HG03457 (cell line): ENCODE measurements at regions not wholly inside any gene's neighbourhood (a gene's known extent, or its start where the extent isn't known, plus 50 kb on each side); places are given as distances from the start of the nearest gene placed in this dataset.
"Not testable (repeated sequence)": the region's sequence is repeated elsewhere in the genome, so short reads cannot be mapped to it uniquely, and the experiment has no call there.

Experiments
- ATAC-seq: cut with Tn5 transposase; IDR thresholded peaks from one replicate; pipeline ENCODE4 v1.9.1; 2021; ENCODE audit warnings: moderate number of reproducible peaks; ENCODE audit not compliant: unreplicated experiment

DNA sequence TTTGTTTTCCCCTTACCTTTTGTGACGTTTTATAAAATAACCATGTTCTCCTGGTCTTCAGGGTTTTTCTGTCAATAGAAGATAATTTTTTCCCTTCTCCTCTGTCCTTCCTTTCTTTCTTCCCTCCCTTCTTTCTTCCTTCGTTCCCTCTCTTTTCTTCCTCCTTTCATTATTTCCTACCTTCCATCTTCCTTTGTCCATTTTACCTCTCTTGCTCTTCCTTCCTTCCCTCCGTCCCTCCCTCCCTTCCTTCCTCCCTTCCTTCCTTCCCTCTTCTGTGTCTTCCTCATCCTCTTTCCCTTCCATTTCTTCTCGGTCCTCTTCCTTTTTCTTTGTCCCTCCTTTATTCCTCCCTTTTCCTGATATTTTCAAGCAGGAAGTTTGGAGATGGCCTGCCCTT lies 128.2 kb downstream of the TEX36 start:
- no peak for ATAC-seq

DNA sequence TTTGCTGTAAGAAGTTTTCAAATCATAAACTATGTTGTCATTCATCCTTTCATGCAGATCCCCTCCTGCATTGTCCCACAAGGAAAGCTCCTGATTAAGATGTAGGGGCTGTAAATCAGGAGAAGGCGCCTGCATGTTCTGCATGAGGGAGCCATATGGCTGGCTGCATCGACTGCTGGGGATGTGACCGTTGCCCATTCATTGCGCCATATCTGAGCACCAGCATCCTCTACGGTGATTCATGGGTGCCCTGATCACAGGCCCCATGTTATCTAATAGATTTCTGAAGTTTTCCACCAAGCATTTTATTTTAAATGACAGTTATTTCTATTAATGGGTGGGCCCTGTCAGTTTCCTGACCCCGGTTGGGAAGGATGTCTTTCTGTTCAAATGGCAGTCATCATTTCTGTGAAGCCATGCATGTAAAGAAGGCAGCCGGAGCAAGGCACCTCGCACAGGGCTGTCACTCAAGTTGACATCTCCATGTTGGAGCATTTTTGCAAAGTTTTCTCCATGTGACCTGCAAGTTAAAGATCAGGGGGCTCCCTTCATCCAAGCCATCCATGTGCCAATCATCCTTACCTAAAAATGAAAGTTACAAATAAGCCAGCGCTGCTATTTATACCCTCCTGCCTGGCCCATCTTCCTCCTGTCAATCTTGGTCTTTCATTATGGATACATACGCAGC lies 128.8 kb downstream of the TEX36 start:
- no peak for ATAC-seq

DNA sequence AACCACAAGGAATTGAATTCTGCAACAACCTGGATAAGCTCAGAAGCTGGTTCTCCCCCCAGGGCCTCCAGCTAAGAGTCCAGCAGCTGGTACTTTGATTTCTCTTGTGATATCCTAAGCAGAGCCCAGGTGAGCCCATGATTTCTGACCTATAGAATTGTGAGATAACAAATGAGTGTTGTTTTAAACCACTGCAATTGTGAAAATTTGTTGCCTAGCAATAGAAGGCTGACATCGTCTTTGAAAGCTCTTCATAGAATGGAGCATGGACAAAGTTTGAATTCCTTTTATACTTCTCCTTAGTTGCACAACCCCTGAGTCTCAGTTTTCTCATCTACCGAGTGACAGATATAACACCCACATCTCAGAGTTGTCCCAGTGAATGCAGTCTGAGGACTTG lies 129.9 kb downstream of the TEX36 start:
- ATAC-seq = no peak

DNA sequence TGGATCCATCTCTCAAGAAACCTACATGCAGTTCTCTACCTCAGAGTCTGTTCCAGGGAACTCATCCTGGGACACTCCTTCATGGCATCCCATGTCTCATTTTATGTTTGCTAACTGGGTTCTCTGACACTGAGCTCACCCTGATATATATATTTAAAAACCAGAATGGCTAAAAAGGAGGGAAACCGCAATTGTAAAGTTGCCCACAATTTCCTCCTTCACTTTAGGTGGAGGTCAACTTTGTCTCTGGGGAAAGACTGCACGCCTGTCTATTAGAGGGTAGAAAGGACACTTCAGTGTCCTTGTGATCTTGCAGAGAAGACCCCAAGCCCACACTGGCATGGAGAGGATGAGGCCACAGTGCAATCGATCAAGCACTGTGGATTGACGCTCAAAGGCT lies 131.7 kb downstream of the TEX36 start:
- ATAC-seq = no peak

DNA sequence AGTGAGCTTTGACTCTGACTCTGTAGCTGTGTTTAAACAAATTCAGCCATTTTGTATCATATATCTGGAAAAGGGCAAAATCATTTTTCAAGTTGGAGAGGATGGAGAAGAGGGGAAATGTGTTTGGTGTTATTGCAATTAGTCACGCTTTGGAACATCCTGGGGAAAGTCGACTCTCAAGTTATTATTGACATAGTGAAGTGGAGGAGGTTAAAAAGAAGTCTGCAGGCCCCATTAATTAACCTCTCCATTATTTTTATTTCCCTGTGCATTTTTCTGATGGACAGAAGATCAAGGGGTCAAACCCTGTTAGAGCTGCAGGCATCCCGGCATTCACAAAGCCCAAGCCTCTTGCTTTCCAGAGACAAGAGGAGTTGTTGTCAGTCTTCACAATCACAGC lies 132.6 kb downstream of the TEX36 start:
- ATAC-seq = no peak

DNA sequence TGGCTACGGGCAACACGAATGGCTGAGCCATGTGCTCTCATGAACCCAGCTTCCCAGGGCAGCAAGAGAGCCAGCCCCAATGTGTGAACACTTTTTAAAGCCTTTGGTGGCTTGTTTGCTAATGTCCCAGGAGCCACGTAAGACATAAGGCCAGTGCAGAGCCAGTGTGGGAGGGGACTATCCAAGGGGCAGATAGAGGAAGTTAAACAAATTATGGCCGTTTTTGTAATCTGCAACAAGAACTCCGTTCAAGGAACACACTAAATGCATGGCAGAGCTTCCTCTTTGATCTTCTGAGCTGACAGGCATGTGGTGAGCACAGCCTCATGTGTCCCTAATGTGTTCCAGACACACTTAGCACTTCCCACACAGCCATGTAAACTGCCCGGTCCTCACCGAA lies 133.3 kb downstream of the TEX36 start:
- ATAC-seq = no peak

DNA sequence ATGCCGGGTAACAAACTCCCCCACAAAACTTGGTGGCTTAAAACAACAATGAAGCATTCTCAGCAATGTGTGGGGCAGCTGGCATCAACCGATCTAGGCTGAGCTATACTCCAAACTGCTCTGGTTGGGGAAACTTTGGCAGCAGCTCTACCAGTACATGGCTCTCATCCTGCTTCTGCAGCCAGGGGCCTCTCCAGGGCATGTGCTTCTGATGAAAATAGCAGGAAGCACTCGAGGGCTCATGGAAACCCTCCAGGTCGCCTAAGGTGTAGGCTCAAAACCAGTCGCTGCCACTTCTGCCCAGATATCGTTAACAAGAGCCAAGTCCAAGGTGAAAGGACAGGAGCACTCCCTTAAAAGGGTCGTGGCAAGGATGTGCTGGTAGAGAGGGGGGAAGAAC lies 134.1 kb downstream of the TEX36 start:
- no peak for ATAC-seq

DNA sequence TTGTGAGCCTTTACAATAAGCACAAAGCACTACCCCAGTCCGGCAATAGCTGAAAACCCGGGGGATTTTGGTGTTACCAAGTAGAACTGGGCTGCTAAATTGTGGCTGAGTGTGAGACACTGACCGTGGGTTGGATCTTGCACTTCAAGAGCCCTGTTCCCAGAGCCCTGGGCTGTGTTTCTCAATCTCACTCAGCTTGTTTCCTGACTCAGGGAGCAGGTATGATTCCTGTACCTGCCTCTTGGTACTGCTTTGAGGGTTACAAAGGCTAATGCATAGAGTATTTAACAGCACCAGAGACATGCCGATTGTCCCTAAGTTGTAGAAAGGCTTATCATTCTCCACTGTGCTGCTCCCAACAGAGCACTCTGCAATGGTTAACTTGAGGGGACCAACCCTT lies 134.6 kb downstream of the TEX36 start:
- no peak for ATAC-seq

DNA sequence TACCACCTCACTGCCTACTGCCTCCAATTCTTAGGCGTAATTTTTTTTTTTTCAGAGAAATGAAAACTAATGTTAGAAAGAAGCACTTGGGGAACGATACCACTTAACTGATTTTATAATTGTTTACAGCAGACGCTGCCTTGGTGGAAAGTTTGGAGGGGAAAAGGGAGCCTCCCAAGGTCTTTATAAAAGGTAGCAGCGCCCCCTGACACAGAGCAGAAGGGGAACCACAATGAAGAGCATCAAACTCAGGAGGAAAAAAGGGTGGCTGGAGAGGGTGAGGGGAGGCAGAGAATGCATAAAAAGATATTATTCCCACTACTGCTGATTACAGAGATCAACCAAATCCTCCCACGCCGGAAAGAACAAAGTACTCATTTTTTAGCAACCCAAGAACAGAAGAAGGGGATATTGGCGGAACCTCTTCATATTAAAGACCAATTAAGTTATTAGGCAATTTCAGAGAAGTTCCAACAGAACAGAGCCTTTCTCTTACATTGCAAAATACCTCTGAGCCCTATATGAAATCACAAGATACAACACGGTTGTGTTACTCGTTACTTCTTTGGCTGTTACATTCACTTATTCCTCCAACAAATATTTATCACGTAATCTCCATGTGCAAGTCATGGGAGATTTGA lies 135.8 kb downstream of the TEX36 start:
- no peak for ATAC-seq

DNA sequence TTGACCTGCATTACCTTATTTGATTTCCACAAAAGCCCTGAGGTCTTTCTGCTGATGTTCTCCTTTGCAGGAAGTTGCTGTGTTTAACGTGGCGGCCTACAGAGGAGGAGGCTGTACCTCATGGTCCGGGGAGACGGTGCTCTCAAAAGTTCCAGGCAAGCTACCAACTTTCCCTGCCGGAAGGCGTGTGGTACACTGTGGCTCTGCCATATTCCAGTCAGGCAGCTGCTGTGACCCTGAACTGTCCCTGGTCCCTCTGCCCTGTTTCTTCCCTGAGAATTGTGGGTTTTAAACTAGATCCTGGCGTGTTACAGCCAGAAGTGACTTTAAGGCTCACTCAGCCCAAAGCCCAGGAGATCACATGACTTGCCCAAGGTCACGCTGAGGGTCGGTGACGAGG lies 139.2 kb downstream of the TEX36 start:
- ATAC-seq = no peak

DNA sequence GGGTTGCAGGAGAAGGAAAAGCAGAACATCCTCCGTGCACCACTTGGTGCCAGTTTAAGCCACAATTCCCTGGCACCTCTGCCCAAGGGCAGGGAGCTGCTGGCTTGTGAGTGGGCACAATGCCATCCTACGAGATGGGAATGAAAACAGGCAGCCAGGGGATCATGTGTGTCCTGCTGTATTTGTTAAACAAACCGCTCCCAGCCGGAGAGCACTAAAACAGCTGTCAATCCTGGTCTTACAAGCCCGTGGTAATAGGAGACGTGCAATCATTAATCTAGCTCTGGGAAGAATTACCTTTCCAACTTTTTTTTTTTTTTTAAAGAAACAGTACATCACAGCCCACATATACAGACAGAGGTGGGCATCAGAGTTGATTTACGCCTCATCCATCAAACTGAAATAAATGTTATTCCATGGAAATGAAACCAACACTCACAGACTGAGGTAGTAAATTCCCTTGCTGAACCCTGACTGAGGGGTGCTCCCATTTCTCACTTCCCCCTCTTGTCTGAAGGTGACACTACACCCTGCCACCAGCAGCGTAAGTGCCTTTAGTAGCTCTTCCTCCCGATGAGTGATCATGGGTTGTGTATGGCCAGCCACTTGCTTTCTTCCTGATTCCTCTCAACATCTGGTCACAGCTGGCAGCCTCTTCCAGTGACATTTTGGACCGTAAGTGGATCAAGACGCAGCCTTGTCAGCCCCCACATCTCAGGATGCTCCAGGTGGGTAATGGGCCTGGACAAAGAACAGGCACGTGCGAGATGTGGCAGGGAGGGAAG lies 143.8 kb downstream of the TEX36 start:
- ATAC-seq = no peak

DNA sequence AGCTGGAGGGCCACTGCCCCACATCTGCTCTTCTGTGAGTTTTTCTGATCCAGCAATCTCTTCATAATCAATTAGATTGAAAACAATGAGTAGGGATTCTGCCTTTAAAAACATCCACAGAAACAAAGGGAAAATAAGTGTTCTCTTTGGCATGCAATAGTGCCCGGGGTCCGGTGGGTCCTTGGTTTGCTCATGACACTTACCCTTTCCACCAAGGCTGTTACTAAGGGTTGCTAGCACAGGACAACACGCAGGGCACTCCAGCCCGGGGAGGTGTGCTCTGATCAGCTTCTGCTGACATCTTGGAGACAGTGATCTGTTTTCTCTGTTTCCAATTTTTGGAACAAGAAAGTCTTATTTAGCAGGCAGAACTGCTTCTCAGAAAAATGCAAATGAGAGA lies 146.7 kb downstream of the TEX36 start:
- ATAC-seq = no peak

DNA sequence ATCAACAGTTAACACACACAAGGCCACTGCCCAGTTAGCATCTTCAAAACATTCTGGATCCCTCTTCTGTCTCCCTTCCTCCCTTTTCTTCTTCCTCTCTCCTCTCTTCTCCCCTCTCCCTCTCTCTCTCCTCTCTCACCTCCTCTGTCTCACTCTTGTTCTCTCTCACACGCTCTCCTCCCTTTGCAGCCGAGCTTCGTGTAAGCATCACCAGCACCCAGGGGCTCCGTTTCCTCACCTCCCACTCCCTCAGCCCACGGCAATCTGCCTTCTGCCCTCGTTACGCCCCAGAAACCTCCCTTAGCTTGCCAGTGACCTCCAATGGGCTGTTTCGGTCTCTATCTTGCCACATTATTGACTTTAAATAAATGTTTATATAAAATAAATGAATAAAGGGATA lies 147.4 kb downstream of the TEX36 start:
- no peak for ATAC-seq

DNA sequence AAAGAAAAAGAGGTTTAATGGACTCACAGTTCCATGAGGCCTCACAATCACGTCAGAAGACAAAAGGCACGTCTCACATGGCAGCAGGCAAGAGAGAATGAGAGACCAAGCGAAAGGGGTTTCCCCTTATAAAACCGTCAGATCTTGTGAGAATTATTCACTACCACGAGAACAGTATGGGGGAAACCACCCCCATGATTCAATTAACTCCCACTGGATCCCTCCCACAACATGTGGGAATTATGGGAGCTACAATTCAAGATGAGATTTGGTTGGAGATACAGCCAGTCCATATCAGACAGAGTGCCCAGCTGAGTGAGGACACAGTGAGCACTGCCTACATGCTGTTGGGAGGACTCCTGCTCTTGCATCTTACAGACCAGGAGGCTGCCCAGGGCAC lies 148.4 kb downstream of the TEX36 start:
- ATAC-seq = no peak

DNA sequence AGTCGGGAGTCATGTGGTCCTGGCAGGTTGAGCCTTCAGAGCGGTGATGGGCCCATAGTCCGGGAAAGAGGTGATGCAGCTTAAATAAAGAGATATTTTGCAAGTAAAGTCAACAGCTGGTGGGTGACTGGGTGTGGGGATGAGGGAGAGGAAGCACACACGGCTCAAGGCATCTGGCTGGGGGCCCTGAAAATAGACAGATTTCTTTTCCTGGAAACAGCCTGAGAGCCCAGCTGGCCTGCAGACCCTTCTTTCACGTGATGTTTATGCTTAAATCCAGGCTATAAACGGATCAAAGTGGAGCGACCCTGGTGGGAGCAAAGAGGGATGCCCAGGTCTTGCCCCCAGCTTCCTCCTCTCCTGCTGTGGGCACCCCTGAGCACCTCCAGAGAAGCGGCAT lies 149.1 kb downstream of the TEX36 start:
- no peak for ATAC-seq

DNA sequence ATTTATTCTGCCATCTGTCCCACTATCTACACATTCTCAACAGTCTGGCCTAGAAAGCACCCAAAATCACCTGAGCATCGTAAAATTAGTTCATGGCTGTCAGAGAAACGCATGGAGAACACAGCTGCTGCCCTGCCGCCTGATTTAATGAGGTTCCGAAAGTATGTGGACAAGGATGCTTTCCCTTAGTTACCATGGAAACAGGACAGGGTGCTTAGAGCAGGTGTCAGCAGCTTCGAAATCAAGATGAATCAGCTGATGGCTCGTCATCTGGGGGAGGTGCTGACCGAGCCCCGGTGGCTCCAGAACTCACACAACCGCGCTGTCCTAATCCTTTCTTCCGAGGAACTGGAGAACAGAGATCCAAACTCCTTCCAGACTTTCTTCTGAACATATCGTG lies 151.5 kb downstream of the TEX36 start:
- ATAC-seq = no peak

DNA sequence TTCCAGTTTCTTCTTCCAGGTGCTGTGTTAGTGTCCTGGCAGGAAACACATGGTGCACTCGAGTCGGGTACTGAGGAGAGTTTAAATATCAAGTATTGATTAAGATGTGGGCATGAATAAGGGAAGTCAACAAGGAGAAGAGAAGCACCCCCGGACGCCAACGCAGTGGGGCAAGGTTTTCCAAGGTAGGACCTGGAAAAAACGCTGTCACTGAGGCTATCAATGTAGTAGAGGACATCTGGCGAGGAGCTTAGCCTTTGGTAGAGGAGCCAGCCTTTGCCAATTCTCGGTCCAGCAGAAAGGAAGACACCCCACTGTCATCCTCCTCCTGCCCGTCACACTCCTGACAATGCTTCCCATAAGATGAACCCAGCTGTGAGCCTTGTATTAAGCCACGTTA lies 159.6 kb downstream of the TEX36 start:
- ATAC-seq = no peak

DNA sequence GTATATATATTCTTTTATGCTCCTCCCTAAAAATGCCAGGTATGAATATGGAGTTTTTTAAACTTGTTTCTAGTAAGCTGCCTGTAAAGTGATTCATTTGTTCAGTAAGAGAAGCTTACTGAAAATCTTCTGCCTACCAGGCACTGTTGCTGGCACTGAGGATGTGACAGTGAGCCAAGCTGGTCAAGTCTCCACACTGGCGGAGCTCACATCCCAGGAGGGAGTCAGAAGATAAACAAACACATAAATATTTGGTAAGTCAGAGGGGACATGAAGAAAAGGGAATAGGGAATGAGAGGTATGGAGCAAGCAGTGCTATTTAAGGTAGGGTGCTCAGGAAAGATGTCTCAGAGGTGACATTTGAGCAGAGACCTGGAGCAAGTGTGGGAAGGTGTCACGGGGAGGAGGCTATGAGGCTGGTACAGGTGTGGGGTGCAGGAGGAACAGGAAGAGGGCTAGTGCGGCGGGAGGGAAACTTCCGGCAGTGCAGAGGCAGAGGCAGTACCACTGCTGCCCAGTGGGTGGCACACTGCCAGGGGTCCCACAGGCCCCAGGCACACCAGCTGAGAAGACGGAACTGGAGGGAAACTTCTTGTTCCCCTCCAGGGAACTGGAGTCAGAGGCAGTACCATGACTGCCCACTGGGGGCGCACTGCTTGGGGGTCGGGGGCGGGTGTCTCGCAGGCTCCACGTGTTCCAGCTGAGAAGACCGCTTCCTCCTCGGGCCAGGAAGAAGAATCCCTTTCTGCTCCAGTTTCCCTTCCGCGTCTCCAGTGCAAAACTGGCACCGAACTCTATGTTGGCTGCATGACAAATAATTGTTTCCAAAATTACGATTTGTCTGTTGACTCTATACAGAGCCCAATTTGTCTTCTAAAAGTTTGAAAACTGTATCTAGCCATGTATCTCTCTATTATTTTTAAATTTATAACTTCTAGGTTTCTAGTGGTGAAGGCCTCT lies 161.0 kb downstream of the TEX36 start:
- ATAC-seq = no peak

DNA sequence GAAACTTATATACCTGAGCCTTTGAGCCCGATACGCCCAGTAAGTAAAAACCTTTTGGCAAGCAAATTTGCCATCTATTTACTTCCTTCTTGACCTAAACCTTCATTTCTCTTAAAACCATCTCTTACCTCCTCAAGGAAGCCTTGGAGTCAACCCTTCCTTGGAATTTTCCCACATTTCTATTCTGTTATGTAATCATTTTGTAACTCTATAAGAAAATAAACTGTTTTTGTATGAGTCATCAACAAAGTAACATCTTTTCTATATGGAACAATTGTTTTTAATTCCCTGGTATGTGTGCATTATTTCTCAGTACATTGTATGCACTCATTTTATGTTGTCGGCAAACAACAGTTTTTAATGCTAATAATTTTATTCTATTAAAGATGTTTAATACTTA lies 162.0 kb downstream of the TEX36 start:
- no peak for ATAC-seq

DNA sequence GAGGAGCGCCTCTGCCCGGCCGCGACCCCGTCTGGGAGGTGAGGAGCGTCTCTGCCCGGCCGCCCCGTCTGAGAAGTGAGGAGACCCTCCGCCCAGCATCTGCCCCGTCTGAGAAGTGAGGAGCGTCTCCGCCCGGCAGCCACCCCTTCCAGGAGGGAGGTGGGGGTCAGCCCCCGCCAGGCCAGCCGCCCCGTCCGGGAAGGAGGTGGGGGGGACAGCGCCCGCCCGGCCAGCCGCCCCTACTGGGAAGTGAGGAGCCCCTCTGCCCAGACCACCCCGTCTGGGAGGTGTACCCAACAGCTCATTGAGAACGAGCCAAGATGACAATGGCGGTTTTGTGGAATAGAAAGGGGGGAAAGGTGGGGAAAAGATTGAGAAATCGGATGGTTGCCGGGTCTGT lies 164.6 kb downstream of the TEX36 start:
- not testable (repeated sequence) for ATAC-seq

DNA sequence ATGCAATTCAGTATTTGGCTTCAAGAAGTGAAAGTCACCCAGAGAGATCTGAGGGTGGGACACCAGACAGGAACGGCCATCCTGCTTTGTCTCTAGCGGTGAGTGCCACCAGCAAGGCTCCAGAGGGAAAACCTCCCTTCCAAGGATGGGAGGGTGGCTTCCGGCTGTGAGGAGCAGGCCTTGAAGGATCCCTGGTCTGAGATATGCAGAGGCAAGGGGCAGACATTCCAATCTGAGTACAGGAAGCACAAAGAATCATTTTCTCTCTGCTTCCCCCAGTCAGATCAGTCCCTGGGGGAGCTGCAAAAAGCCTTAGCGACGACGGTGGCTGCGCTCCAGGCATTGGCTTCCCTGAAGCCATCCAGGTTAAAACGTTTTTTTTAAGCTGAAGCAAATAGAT lies 167.4 kb downstream of the TEX36 start:
- no peak for ATAC-seq
